HG02798 (cell line): ENCODE measurements at regions not wholly inside any gene's neighbourhood (a gene's known extent, or its start where the extent isn't known, plus 50 kb on each side); places are given as distances from the start of the nearest gene placed in this dataset.

Experiments
- ATAC-seq: cut with Tn5 transposase; IDR thresholded peaks from one replicate; pipeline ENCODE4 v1.9.1; 2021; ENCODE audit warnings: mild to moderate bottlenecking; ENCODE audit not compliant: unreplicated experiment, poor library complexity

DNA sequence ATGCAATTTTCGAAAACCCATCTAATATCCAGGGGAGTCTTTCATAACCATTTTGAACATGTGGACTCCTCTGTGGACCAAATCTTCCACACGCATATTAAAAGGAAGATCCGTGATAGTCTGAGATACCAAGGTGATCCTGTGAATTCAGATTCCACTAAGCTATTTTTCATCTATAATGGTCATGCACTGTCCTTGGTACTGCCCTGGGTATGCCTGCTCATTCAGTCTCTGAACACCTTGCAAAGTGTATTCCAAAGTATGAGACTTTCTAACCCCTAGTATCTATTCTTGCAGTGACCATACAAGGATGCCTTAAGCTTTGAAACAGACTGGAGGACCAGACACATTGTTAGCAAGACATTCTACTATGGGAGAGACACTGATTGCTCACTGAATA lies 217.6 kb upstream of the CCDC150 start:
- ATAC-seq, result no peak

DNA sequence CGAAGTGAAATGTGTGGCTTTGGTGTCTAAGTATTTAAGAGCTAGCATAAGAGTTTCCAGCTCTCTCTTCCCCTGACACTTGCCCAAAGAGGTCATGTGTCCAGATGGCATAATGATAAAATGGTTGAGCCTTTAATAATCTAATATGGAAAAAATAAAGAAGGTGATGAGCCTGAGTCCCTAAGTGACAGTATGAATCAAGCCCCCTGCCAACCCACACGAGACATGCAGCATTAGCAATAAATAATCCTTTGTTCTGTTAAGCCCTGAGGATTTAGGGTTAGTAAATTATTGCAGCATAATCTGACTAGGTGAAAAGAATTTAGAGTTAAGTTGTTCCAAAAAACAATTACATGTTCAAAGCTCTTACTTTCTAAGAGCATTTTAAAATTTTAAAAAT lies 217.2 kb upstream of the CCDC150 start:
- ATAC-seq, result no peak

- no peak for ATAC-seq
These were observed 213.4 kb upstream of the CCDC150 start for GRCh38 chr2:196426122-196426521.

GRCh38 chr2:196427986-196428634 lies 211.4 kb upstream of the CCDC150 start:
- no peak for ATAC-seq

- ATAC-seq, result no peak
These were observed 208.4 kb upstream of the CCDC150 start for GRCh38 chr2:196431076-196431475.

- ATAC-seq, result no peak
These were observed 207.6 kb upstream of the CCDC150 start for GRCh38 chr2:196431957-196432356.

GRCh38 chr2:196433116-196433515 lies 206.4 kb upstream of the CCDC150 start:
- no peak for ATAC-seq

DNA sequence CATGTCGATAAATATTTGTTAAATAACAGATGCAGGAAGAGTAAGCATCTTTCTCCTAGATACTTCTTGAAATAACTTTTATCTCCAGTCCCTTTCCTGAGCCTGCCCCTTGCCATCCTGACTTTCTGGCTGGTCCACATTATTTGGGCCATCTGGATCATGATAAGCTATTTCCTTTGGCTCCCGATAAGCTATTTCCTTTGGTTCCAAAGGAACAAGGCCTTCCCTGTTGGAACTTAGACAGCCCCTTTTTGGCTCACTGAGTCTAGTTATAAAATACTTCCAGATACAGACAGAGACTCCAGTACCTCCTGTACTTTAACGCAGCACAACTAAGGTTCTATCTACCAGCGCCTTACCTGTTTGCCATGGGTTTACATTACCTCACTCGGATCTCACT lies 205.3 kb upstream of the CCDC150 start:
- ATAC-seq, result no peak

DNA sequence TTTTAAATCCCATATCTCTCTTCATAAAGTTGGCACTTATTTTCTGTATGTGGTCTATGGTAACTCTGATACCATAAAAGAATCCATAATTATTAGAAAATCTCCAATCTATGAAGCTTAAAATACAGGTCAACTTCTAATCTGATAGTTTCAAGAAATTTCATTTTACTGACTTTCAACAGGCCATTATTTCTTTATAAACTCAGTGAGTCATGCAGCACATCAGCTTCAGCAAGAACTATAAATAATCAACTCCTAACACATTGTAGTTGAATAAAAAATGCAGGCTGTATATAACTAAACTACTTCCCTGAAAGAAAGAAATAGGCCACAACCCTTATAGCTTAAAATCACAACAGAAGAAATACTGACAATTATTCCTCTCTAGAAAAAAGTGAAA lies 204.3 kb upstream of the CCDC150 start:
- ATAC-seq, result no peak

DNA sequence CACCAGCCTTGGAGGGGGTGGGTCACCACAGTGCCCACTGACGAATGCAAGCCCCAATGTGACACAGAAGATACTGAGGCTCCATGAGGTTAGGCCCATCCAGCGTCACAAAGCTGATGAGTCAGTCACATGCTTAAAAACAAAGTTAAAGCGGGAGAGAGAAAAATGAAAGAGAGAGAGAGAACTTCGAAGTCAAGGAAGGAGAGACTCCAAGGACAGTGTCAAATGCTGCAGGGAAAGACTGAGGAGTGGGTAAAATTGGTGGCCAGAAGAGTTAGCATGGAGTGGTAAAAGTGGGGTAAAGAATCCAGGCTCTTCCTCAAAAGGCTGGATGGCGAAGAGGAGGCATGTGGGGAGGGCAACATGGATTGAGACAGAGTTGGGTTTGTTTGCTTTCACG lies 201.9 kb upstream of the CCDC150 start:
- ATAC-seq, result no peak

GRCh38 chr2:196439760-196440159 lies 199.8 kb upstream of the CCDC150 start:
- ATAC-seq, result no peak

GRCh38 chr2:196440413-196440812 lies 199.1 kb upstream of the CCDC150 start:
- ATAC-seq, result peak; percentile 44

DNA sequence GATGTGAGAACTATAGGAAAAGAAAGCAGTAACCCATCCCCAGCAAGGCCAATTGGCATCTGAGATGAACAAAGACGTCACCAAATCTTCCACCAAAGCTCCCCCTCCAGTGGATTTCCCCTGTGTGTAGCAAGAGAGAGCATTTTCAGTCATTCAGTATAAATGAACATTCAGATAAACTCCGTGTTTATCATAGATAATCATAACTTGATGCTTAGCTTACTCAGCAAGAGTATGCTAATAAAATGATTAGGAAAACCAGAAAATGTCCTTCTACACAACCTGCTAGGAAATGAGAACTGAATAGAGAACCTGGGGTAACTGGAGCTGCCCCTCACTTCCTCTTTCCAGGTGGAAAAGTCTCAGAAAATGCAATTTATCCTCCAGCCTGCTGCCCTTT lies 198.0 kb upstream of the CCDC150 start:
- peak; percentile 58 for ATAC-seq

DNA sequence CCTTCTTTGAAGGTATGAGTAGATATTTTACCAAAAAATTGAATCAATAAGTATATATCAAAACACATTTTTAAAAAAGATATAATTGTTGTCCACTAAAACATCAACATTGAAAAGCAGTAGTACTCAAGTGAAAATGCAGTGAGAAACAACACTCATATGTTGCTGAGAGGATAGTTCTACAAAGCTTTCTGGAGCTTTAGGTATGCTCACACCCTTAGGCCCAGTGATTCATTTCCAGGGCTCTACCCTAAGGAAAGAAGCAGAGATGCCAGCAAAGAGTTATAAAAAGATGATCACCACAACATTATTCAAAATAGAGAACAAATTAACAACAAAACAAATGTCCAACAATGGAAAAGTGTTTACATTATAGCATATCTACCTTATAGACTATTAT lies 197.3 kb upstream of the CCDC150 start:
- ATAC-seq, result peak; percentile 26

- no peak for ATAC-seq
These were observed 195.1 kb upstream of the CCDC150 start for GRCh38 chr2:196444442-196444841.

DNA sequence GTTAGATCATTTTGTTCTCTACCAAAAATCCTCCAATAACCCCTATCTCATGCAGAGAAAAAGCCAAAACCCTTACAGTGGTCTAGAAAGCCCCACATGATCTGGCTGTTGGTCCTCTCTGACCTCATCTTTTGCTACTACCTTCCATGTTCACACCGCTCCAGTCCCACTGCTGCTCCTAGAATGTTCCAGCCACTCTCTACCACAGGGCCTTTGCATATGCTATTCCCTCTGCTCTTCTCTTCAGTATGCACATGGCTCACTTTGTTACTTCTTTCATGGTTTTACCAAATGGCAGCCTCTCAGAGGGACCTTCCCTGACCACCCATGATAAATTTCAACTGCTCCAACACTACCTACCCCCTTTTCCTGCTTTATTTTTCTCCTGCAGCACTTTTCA lies 193.5 kb upstream of the CCDC150 start:
- no peak for ATAC-seq

- peak; percentile 20 for ATAC-seq
These were observed 191.0 kb upstream of the CCDC150 start for GRCh38 chr2:196448407-196449079.

- peak; percentile 69 for ATAC-seq
These were observed 190.4 kb upstream of the CCDC150 start for GRCh38 chr2:196449083-196449482.

- ATAC-seq, result no peak
These were observed 186.8 kb upstream of the CCDC150 start for GRCh38 chr2:196452758-196453157.

DNA sequence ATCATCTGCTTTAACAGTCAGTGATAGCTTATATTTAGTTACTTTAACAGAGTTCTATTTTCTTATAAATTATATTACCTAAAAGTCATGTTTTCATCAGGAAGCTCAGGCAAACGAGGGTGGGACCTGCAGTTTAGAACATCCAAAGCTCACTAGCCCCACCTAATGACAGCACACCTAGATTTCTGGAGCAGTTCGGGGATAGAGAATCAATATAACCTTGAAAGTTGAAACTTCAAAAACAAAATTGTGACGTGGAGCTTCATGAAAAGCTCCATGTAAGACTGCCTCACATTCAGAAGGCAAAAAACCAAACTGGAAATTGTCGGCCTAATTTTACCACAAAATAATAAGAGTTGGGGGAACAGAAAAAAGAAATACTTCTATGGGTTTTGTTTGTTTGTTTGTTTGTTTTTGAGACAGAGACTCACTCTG lies 185.9 kb upstream of the CCDC150 start:
- peak; percentile 81 for ATAC-seq

GRCh38 chr2:196454492-196454891 lies 185.0 kb upstream of the CCDC150 start:
- no peak for ATAC-seq

- ATAC-seq, result peak; percentile 73
These were observed 180.0 kb upstream of the CCDC150 start for GRCh38 chr2:196459539-196459938.
